Liver (tissue), 8 donors: ENCODE measurements at regions not wholly inside any gene's neighbourhood (a gene's known extent, or its start where the extent isn't known, plus 50 kb on each side); places are given as distances from the start of the nearest gene placed in this dataset.

Experiments
- DNase-seq: peaks from one replicate; pipeline ENCODE4 v3.0.0-alpha.2; 2017; ENCODE audit warnings: low spot score
- H3K27ac ChIP-seq, 2 donors: one replicate each; pipeline ENCODE4 v1.7.0; 2013; ENCODE audit warnings: inconsistent platforms in 2 of 2, low read length in 2 of 2, control low read depth in 1 of 2, low read depth in 1 of 2, mild to moderate bottlenecking in 1 of 2
- H3K27me3 ChIP-seq, 4 donors: one replicate each; pipeline versions ENCODE4 v1.6.1 to v1.7.0; 2013; ENCODE audit warnings: low read length in 3 of 4, inconsistent platforms in 1 of 4, mild to moderate bottlenecking in 1 of 4, moderate library complexity in 1 of 4; ENCODE audit not compliant: control insufficient read depth in 4 of 4, insufficient read depth in 4 of 4
- H3K36me3 ChIP-seq, 4 donors: one replicate each; pipeline versions ENCODE4 v1.6.1 to v1.7.0; 2013; ENCODE audit warnings: low read length in 3 of 4, mild to moderate bottlenecking in 3 of 4, low read depth in 1 of 4, moderate library complexity in 1 of 4; ENCODE audit not compliant: control insufficient read depth in 4 of 4, insufficient read depth in 3 of 4
- H3K4me1 ChIP-seq, 4 donors: one replicate each; pipeline versions ENCODE4 v1.6.1 to v1.7.0; 2013; ENCODE audit warnings: low read length in 3 of 4, mild to moderate bottlenecking in 3 of 4, moderate library complexity in 1 of 4; ENCODE audit not compliant: control insufficient read depth in 4 of 4, insufficient read depth in 4 of 4
- H3K4me3 ChIP-seq, 3 donors: one replicate each; pipeline versions ENCODE4 v1.6.1 to v1.7.0; 2013; ENCODE audit warnings: low read length in 3 of 3, control low read depth in 1 of 3, low read depth in 1 of 3, mild to moderate bottlenecking in 1 of 3
- H3K9ac ChIP-seq, 2 donors: one replicate each; pipeline ENCODE4 v1.7.0; 2013; ENCODE audit warnings: low read length in 2 of 2, mild to moderate bottlenecking in 2 of 2, moderate library complexity in 2 of 2, control low read depth in 1 of 2, low read depth in 1 of 2
- H3K9me3 ChIP-seq, 4 donors: one replicate each; pipeline versions ENCODE4 v1.6.1 to v1.7.0; 2013; ENCODE audit warnings: low read length in 3 of 4; ENCODE audit not compliant: control insufficient read depth in 4 of 4
- CTCF ChIP-seq: fragments of 150-350 bp; IDR thresholded peaks from 2 replicates; pipeline ENCODE4 v1.5.1; 2017; ENCODE audit warnings: improper control_type of control experiment, low read depth, low read length; ENCODE audit not compliant: missing input control
- FOXA1 ChIP-seq: IDR thresholded peaks from 2 replicates; pipeline ENCODE4 v1.6.1; 2016; ENCODE audit warnings: antibody characterized with exemption
- FOXA2 ChIP-seq: IDR thresholded peaks from 2 replicates; pipeline ENCODE4 v1.6.1; 2016; ENCODE audit warnings: antibody characterized with exemption
- GABPA ChIP-seq, 2 donors: IDR thresholded peaks in 1 of 2; conservative IDR thresholded peaks in 1 of 2; 2 replicates each; pipeline ENCODE4 v1.6.1; 2016; ENCODE audit warnings: antibody characterized with exemption in 2 of 2, mild to moderate bottlenecking in 1 of 2, moderate library complexity in 1 of 2
- HNF4A ChIP-seq, 2 donors: conservative IDR thresholded peaks; 2 replicates each; pipeline ENCODE4 v1.6.1; 2016; ENCODE audit warnings: antibody characterized with exemption in 2 of 2, mild to moderate bottlenecking in 2 of 2
- RXRA ChIP-seq, 2 donors: IDR thresholded peaks; 2 replicates each; pipeline ENCODE4 v1.6.1; 2017 to 2018; ENCODE audit warnings: antibody characterized with exemption in 2 of 2, mild to moderate bottlenecking in 1 of 2
- SP1 ChIP-seq: IDR thresholded peaks from 2 replicates; pipeline ENCODE4 v1.6.1; 2018; ENCODE audit warnings: antibody characterized with exemption, mild to moderate bottlenecking
- TAF1 ChIP-seq: conservative IDR thresholded peaks from 2 replicates; pipeline ENCODE4 v1.6.1; 2016; ENCODE audit warnings: antibody characterized with exemption, mild to moderate bottlenecking
- ZBTB33 ChIP-seq: IDR thresholded peaks from 2 replicates; pipeline ENCODE4 v1.6.1; 2016; ENCODE audit warnings: antibody characterized with exemption
- WGBS: extraction: QIAGEN DNeasy Blood & Tissue Kit; methylation state at CpG from one replicate; pipeline ENCODE4 v1.1.7; 2013; 5-methylcytosine and 5-hydroxymethylcytosine counted together
- TF ChIP-seq, protein P1 (sequence below): IDR thresholded peaks from 2 replicates; pipeline ENCODE4 v1.6.1; 2016; ENCODE audit warnings: antibody characterized with exemption
- donor health status: healthy.
- donor health status: healthy.
- donor health status: healthy.
- donor health status: healthy.
- donor health status: healthy.

GRCh38 chr6:16950302-16950701 lies 151.5 kb upstream of the STMND1 start:
- H3K9ac ChIP-seq, result no peak overlapping the region
- 95% methylated on average over 2 of the region's 2 CpGs for WGBS
- no peak for DNase-seq
- no peaks in the 10 kb centered on the region for H3K27me3 ChIP-seq
- TF ChIP-seq, protein P1, sequence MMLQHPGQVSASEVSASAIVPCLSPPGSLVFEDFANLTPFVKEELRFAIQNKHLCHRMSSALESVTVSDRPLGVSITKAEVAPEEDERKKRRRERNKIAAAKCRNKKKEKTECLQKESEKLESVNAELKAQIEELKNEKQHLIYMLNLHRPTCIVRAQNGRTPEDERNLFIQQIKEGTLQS, result no peak
- TF ChIP-seq FOXA1, result no peak
- no peak for TF ChIP-seq FOXA2
- TF ChIP-seq GABPA (IDR thresholded peaks at IDR 0.05 in 1 of 2, conservative IDR thresholded peaks at IDR 0.05 in 1 of 2), result no peak
- no peak for TF ChIP-seq HNF4A (conservative IDR thresholded peaks at IDR 0.05)
- H3K4me3 ChIP-seq, result no peak overlapping the region
- H3K4me1 ChIP-seq, result peaks cover 0 to 3% (median under 1%) of the 10 kb centered on the region in 4 donors
- no peaks in the 10 kb centered on the region for H3K9me3 ChIP-seq
- no peak overlapping the region for H3K27ac ChIP-seq
- H3K36me3 ChIP-seq, result no peaks in the 10 kb centered on the region

DNA sequence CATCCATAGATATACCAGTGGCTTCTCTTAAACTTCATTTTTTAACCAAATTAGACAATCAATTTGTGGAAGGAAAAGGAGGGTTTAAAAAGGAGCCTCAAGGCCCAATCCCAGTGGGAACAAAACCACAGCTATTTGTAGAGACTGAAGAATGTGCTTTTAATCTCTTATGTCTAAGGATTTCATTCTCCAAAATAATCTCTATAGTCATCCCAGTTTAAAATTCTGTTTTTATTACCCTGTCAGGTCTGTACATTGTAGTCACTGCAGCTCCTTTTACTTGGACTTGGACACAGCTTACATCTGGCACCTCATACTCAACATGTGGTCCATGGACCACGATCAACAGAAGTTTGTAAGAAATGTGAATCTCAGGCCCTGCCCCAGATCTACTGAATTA lies 152.1 kb upstream of the STMND1 start:
- Histone ChIP-seq H3K4me1 (peaks cover 0 to 3% (median under 1%) of the 10 kb centered on the region in 4 donors), H3K27ac (no peak overlapping the region), H3K36me3 (no peaks in the 10 kb centered on the region), H3K9me3 (no peaks in the 10 kb centered on the region), H3K9ac (no peak overlapping the region), H3K4me3 (no peak overlapping the region), H3K27me3 (no peaks in the 10 kb centered on the region)
- TF ChIP-seq FOXA2 (no peak), SP1 (no peak)
- 86% methylated on average over 1 of the region's 1 CpG for WGBS
- no peak for DNase-seq

DNA sequence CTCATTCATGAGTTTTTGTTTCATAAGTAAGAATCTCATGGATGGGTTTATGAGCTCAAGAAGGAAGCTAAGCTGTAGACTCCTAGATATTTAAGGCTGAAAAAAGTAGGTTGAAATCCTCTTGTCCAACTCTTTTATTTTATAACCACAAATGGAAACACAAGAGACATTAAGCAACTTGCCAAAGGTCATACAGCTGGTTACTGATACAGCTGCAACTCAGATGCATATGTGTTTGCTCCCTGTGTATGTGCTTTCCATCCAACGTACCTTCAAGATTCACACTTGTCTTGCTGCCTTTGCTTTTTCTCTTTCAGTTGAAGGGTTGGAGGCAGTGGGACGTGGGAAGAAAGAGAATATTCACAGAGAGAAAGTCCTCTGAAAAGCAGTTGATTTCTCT lies 153.5 kb upstream of the STMND1 start:
- Histone ChIP-seq H3K36me3 (no peaks in the 10 kb centered on the region), H3K9me3 (no peaks in the 10 kb centered on the region), H3K27me3 (no peaks in the 10 kb centered on the region), H3K4me1 (peaks cover 0 to 3% (median under 1%) of the 10 kb centered on the region in 4 donors), H3K27ac (no peak overlapping the region), H3K9ac (no peak overlapping the region), H3K4me3 (no peak overlapping the region)
- DNase-seq, result no peak
- WGBS, result 83% methylated on average over 2 of the region's 2 CpGs
- no peak for TF ChIP-seq TAF1
- TF ChIP-seq RXRA (IDR thresholded peaks at IDR 0.05), result no peak
- no peak for TF ChIP-seq HNF4A (conservative IDR thresholded peaks at IDR 0.05)
- TF ChIP-seq FOXA1, result no peak
- TF ChIP-seq CTCF, result no peak
- no peak for TF ChIP-seq ZBTB33
